ENCODE measurements at regions not wholly inside any gene's neighbourhood (a gene's known extent, or its start where the extent isn't known, plus 50 kb on each side); places are given as distances from the start of the nearest gene placed in this dataset.

- no peak for DNase-seq (ENCODE audit: low read depth in 1 of 2, low spot score in 1 of 2)
- Histone ChIP-seq H3K27me3 (ENCODE audit: insufficient read depth, poor library complexity, severe bottlenecking) (no peaks in the 10 kb centered on the region), H3K27ac (replicated peaks) (no peak overlapping the region), H3K4me3 (replicated peaks; ENCODE audit: insufficient read depth, low read length) (no peak overlapping the region)
- TF ChIP-seq POLR2AphosphoS5 (IDR thresholded peaks at IDR 0.05; ENCODE audit: low read depth) = no peak
- no peak for TF ChIP-seq SPI1 (IDR thresholded peaks at IDR 0.05; ENCODE audit: borderline replicate concordance, low read depth)
- TF ChIP-seq GABPA (IDR thresholded peaks at IDR 0.05; ENCODE audit: low read depth) = no peak
- no peak for TF ChIP-seq CTCF (IDR thresholded peaks at IDR 0.05; ENCODE audit: insufficient read depth, low read length)
- no peak for TF ChIP-seq REST (IDR thresholded peaks at IDR 0.05; ENCODE audit: insufficient replicate concordance, low read depth)
These were observed 612.6 kb upstream of the ACVR2A start for GRCh38 chr2:147232225-147232669.

GRCh38 chr2:147231607-147232006, 613.2 kb upstream of the ACVR2A start:
- Histone ChIP-seq H3K27me3 (ENCODE audit: insufficient read depth, poor library complexity, severe bottlenecking) (no peaks in the 10 kb centered on the region), H3K4me3 (replicated peaks; ENCODE audit: insufficient read depth, low read length) (no peak overlapping the region), H3K27ac (replicated peaks) (no peak overlapping the region)
- no peak for DNase-seq (ENCODE audit: low read depth in 1 of 2, low spot score in 1 of 2)
- TF ChIP-seq GABPA (IDR thresholded peaks at IDR 0.05; ENCODE audit: low read depth) (no peak), CTCF (IDR thresholded peaks at IDR 0.05; ENCODE audit: insufficient read depth, low read length) (no peak), SPI1 (IDR thresholded peaks at IDR 0.05; ENCODE audit: borderline replicate concordance, low read depth) (no peak), REST (IDR thresholded peaks at IDR 0.05; ENCODE audit: insufficient replicate concordance, low read depth) (no peak), POLR2AphosphoS5 (IDR thresholded peaks at IDR 0.05; ENCODE audit: low read depth) (no peak)

- Histone ChIP-seq H3K27ac (replicated peaks) (no peak overlapping the region), H3K4me3 (replicated peaks; ENCODE audit: insufficient read depth, low read length) (no peak overlapping the region), H3K27me3 (ENCODE audit: insufficient read depth, poor library complexity, severe bottlenecking) (no peaks in the 10 kb centered on the region)
- DNase-seq (ENCODE audit: low read depth in 1 of 2, low spot score in 1 of 2) = no peak
- TF ChIP-seq GABPA (IDR thresholded peaks at IDR 0.05; ENCODE audit: low read depth) (no peak), CTCF (IDR thresholded peaks at IDR 0.05; ENCODE audit: insufficient read depth, low read length) (no peak), SPI1 (IDR thresholded peaks at IDR 0.05; ENCODE audit: borderline replicate concordance, low read depth) (no peak), REST (IDR thresholded peaks at IDR 0.05; ENCODE audit: insufficient replicate concordance, low read depth) (no peak), POLR2AphosphoS5 (IDR thresholded peaks at IDR 0.05; ENCODE audit: low read depth) (no peak)
These were observed 613.7 kb upstream of the ACVR2A start for GRCh38 chr2:147231081-147231480.

Measured in HL-60 (cell line).